Peyer's patch (tissue), 4 donors: ENCODE measurements at regions not wholly inside any gene's neighbourhood (a gene's known extent, or its start where the extent isn't known, plus 50 kb on each side); places are given as distances from the start of the nearest gene placed in this dataset.

Experiments used
- POLR2A ChIP-seq, 2 donors: fragments of 450-650 bp; IDR thresholded peaks; one replicate each; pipeline ENCODE4 v1.5.1; 2017; ENCODE audit warnings: antibody characterized with exemption in 2 of 2, mild to moderate bottlenecking in 2 of 2, moderate library complexity in 2 of 2
- TF ChIP-seq, protein P1 (sequence below), 6 experiments: fragments of 450-650 bp in 4 of 6; fragments of 200-600 bp in 2 of 6; sonication (generic) in 1 of 6; IDR thresholded peaks; one replicate each; pipeline ENCODE4 v1.5.1; 2017 to 2019; ENCODE audit warnings: antibody characterized with exemption in 6 of 6, mild to moderate bottlenecking in 3 of 6, moderate library complexity in 1 of 6

DNA sequence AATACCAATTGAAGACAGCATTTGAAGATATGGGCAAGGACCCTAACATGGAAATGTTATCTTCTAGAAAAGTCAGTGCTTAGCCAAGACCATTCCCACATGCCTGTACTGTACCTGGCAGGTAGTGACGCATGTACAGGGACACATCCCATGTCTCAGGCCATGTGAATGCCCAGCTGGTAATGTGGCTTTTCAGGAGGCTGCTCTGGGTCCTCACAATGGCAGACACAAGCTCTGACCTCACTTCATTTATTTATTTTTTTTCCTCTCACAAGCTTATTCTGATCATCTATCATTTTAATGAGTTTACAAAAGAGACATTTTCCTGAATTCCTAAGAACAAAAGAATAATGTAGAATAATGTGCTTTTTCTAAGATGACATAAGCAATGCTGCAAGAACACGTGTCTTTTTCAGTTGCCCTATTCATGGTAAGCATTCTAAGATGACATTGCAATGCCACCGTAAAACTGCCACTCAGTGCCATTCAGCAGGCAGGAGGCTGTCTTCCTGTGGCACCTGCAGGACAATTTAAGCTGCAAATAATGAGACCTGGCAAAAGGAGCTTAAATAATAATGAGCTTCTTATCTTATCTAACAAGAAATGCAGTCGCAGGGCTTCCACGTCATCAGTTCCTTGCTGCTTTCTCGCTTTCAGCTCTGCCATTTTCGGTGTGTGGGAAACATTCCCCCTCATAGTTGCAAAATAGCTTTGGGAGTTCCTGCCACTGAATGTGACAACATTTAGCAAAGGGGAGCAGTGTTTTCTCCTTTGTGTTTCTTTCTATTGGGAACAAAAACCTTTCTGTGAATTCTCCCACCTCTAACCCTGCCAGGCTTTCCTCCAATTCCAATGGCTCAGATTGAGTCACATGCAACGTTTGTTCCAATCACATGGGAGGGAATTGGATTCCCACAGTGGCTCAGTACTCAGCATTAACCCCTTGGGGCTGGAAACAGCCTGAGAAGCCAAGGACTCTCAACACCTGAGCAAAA, 113.0 kb downstream of the SEC23IP start:
- TF ChIP-seq, protein P1, sequence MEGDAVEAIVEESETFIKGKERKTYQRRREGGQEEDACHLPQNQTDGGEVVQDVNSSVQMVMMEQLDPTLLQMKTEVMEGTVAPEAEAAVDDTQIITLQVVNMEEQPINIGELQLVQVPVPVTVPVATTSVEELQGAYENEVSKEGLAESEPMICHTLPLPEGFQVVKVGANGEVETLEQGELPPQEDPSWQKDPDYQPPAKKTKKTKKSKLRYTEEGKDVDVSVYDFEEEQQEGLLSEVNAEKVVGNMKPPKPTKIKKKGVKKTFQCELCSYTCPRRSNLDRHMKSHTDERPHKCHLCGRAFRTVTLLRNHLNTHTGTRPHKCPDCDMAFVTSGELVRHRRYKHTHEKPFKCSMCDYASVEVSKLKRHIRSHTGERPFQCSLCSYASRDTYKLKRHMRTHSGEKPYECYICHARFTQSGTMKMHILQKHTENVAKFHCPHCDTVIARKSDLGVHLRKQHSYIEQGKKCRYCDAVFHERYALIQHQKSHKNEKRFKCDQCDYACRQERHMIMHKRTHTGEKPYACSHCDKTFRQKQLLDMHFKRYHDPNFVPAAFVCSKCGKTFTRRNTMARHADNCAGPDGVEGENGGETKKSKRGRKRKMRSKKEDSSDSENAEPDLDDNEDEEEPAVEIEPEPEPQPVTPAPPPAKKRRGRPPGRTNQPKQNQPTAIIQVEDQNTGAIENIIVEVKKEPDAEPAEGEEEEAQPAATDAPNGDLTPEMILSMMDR (IDR thresholded peaks at IDR 0.05): no peak
- no peak for TF ChIP-seq POLR2A (IDR thresholded peaks at IDR 0.05)
